COLO668 (cell line): ENCODE measurements at regions not wholly inside any gene's neighbourhood (a gene's known extent, or its start where the extent isn't known, plus 50 kb on each side); places are given as distances from the start of the nearest gene placed in this dataset.

Experiments used
- DNase-seq: peaks from one replicate; lab custom pipeline; 2025; ENCODE audit not compliant: unreplicated experiment; lab: John Stamatoyannopoulos, UW

DNA sequence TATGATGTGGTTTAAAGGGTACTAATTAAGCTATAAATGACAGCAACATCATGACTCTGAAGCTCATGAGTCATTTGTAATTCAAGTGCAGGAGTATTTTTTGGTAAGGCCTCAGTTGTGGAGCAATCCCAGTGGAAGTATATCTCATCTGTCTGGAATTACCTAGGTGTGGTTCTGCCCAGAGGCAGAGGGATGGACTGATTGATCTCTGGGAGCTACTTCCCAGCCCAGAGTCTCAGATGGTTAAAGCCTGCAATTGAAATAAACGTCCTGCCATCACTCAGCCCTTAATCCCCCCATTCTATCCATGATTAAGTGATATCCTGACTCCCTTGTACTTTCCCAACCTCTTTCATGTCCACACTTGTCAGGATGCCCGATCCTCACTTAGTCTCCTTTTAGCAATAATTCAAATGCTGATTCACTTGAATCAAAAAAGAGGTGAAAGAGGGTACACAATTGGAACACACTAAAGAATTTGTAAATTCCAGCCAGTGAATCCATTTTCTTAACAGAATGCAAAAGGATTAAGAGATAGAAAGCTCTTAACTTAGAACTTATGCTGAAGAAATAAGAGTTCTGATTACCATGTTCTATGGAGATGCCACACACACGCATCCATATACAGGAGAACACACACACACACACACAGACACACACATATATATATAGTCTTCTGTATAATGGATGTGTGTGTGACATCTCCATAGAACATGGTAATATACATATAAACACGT lies 664.4 kb downstream of the NYAP2 start:
- no peak for DNase-seq

DNA sequence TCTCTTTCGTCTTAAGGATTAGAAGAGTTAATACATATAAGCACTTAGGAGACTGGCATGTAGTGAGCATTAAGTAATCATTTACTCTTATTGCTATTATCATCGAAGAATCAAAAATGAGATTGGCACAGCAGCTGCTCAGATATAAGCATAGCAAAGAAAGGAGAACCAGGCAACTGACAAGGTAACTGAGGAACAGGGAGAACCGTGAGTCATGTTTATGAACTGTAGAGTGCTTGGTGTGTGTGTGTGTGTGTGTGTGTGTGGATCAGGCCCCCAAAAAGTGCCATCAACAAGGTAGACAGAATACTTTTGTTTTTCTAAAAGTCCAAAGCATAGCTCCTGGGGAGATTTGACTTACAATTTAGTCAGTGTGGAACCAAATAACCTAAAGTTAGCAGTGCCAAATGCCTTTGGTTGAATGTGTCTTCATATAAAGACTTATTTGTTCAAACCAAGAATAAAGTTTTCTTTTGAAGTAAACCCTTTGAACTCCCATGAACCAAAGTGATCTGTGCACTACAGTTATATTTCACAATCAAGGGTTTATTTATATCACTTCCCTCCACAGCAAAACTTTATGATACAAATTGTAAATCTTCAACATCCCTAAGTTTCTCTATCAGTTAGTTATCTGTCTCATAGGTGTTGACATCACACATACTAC lies 660.6 kb downstream of the NYAP2 start:
- DNase-seq, result no peak

DNA sequence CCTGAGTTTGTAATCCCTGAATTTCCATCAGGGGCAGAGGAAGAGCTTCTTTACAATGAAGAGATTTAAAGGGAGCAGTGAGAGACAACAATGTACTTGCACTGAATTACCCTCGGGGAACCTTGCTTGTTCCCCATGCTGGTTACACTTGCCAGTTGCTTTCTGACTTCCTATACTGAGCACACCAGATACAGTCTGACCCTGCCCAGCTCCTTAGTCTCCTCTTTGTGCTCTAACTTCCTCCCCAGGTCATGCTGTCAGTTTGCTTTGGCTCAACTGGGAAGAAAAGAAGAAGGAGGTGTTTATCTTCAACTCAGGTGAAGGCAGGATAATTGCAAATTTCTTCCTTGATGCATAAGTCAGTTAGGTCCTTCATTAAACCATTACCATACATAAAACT lies 658.4 kb downstream of the NYAP2 start:
- DNase-seq, result no peak

DNA sequence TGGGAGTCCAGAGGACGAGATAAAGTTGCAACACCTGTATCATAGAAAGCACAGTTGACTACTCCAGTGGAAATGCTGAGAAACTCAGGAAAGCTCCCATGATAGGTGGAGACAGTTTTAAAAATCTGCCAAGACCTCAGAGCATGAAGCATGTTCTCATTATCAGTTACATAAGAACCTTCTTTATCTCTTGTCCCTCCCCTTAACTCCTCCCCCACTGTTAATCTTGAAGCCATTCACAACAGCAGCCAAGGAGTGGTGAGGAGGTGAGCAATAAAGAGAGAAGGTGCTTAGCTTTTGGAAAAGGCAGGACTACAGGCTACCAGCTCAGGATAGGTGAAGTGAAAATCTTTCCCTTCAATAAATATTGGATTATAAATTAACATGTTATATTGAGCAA lies 657.9 kb downstream of the NYAP2 start:
- no peak for DNase-seq

DNA sequence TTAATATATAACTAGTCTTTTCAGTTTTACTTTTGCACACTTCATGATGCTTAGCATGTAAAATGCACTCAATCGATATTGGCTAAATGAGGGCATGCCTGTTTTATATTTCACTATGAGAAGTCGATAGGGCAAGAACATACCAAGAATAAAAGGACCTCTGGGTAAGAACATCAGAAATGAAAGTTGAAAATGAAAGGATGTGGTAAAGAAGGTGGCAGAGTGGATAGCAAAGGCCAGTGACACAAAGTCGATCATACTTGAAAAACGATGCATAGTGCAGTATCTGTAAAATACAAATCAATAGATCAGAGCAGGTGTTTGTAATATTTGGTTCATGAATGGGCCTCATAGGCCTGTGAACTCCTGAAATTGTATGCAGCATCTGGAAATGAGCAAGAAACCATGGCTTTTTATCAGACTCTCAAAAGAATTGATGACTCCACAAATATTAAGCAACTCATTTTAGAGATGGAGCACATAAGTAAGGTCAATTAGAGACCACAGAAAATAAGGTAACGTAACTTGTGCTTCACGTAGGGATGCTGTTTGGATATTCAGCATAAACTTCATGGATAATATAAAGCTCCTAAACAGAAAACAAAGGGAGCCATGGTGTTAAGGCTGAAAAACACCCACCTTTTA lies 653.4 kb downstream of the NYAP2 start:
- DNase-seq, result no peak

DNA sequence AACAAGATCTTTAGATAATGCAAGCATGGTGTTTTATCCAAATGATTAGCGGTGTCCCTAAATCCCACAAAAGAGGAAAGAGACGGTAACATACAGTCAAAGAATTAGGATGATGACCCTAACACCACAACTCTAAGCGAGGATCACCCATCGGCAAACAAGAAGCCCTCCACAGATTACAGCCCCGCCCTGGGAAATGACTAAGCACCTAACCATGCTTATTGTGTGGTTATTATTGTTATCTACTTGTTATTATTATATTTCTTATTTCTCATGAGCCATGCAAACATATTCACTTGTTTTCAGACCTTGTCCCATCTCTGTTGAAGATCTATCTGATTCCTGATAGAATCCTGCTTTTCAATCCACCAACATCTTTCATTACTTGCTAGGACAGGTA lies 651.3 kb downstream of the NYAP2 start:
- no peak for DNase-seq

DNA sequence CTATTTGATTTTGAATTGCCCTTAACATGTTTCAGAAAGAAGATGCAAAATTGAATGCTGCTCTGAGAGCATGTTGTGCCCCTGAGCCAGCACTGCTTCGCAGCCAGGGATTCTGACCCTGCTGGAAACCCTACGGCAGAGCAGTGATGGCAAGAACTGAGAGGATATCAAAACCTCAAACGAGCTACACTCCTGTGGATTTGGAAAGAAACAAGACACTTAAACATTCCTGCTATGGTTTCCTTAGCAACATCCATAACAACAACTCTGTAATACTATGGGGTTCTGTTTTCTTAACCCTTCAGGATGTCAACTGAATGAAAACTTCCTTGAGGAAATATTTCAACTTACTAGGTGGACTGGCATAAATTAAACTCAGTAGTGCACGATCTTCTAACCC lies 649.1 kb downstream of the NYAP2 start:
- no peak for DNase-seq

DNA sequence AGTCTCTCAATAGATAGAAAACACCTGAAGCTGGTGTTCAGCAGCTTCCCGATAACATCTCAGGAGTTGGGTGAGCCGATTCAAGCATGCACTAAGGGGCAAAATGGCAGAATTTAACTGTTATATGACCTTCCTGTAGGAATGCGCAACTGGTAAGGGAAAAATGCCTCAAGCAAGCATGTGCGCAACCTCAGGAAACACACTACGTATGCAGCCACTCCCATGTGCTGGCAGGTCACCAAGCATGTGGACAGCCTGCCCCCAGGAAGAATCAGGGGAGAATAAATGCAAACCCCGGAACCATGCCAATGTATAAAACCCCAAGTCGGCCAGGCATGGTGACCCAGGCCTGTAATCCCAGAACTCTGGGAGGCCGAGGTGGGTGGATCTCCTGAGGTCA lies 645.6 kb downstream of the NYAP2 start:
- no peak for DNase-seq

DNA sequence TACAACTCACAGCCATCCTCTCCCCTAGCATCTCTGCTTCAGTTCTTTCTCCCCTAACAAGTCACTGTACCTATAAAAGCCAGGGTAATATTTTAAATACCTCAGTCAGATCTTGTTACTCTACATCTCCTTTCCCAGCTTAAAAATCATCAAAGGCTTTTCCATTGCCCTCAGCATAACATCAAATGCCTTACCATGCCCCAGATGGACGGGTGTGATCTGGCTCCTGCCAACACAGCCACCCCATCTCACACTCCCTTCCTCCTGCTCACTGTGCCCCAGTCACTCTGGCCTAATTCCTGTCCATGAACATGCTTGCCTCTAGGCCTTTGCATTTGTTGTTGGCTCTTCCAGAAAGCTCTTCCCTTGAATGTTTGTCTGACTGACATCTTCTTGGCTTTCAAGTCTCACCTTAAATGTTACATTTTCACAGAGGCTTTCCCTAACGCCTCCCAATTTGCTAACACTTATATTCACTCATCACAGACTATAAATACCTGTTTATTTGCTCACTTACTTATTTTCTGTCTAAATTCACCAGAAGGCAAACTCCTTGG lies 640.9 kb downstream of the NYAP2 start:
- DNase-seq, result no peak

DNA sequence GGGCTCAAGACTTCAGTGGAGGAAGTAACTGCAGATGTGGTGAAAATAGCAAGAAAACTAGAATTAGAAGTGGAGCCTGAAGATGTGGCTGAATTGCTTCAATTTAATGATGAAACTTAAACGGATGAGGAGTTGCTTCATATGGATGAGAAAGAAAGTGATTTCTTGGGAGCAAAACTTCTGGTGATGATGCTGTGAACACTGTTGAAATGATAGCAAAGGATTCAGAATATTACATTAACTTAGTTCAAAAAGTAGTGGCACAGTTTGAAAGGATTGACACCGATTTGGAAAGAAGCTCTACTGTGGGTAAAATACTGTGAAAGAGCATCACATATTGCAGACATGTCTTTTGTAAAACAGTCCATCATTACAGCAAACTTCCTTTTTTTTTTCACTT lies 638.0 kb downstream of the NYAP2 start:
- DNase-seq, result no peak

DNA sequence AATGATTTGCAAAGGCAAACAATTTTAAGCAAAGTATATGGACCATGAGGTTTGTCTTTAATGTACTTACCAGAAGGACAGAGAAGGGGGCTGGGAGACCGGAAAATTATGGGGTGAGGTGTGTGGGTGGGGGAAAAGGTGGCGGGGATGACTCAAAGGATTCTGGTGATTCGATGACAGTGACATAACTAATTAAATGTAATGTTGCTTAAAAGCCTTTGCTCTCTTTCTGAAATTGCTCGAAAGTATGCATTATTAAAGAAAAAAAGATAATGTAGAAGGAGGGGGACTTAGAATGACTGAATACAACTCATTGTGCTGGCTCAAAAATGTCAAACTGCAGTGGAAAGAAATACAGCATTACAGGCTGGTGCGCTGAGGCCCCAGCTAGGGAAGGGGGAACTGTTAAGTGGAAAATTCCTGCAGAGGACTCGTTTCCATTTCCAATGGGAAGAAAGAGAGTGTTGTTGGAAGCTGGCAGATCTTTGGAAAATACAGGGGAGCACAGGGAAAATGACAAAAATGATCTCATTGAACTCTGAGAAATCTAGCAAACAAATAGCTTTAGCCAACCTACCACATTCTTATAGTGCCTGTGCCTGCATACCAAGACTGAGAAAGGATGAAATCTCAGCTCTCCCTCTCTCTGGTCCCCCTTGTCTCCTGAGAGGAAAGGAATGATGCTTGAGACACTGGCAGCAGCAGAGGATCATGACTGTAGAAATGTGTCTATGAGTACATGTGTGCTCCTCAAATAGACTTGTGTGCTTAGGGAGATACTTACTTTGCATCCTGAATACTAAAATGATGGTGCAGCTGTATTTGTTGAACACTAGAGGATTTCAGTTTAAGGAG lies 632.4 kb downstream of the NYAP2 start:
- peak; percentile 26 for DNase-seq

DNA sequence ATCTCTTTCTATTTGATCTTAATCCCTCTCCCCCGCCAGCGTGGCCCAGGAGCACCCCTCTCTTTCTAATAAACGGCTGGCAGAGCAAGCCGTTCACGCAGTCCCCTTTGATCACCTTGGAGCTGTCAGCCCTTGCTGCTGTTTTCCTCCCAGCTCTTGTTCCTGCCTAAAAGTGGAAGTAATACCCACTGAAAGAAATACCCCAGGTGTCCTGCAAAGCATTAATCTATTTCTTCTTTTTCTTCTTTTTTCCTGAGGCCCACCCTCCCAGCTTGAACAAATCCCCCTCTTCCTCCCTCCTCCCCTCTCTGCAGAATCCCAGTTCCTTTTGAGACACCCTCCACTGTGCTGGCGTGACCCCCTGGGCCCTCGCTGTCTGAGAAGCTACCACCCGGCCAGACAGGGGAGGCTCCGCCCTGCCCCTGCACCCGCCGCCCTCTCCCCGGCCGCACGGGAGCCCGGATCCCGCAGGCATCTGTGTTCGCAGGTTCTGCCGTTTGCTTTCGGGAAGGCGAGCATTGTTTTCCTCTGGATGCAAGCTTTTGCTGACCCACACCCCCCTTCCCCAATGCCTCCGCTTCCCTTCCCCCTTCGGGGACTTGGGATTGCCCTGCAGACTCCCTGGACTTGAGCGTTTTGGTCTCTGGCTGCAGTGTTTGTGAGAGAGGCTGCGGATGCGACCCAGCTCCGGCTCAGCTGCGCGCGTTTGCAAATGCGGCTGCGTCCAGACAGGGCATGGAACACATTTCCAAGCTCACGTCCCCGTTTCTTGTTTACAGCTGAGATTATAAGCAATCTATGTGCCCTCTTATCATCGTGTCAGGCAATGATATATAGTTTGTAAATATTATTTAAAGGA lies 631.5 kb downstream of the NYAP2 start:
- peak; percentile 78 for DNase-seq

DNA sequence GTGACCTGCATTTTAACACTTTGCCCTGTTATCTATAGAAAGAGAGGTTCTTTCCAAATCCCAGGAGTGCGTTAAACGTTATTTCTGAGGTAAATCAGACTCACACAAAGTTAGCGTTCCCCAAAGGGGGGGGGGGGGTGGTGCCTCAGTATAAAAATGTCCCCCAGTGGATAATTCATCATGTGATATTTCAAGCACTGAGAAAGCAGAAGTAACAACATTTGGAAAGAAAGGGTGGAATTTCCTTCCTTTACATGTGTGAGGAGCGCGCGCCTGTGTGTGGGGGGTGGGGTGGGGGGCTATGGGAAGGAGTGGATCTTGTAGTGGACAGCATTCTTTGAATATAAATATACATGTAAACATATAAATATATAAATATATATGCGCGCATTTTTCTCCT lies 630.9 kb downstream of the NYAP2 start:
- no peak for DNase-seq

DNA sequence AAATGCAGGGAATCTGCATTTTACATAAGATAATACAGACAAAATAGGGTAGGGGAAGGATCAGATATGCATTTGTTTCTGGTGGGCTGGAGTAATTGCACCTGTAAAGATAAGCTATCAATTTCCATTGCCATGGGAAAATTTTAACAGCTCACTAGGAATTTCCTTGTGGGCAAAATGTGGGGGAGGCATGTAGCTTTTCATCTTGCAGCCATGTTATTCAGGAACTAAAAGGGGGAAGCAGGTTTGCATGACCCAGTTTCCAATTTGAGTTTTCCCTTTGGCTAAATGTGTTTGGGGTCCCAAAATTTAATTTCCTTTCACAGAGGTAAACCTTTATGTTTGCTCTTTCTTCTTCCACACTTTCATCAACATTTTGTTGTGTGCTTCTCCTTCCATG lies 624.4 kb downstream of the NYAP2 start:
- no peak for DNase-seq

DNA sequence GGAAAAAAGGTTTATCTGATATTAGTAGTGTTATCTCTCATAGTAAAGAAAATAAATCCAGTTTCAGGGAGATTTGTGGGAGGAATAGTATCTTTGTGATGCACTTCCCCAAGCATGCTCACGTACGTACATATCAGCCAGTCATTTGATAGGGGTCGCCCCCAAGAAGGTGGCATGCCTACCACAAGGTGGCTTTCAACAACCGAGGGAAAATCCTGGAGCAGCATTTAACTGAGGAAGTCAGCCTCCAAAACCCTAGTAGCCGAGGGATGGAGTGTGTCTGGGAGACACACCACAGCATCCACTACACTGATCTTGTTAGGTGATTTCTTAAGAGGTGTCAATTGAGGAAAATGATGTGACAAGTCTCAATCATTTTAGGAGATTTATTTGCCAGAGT lies 623.9 kb downstream of the NYAP2 start:
- DNase-seq, result no peak

DNA sequence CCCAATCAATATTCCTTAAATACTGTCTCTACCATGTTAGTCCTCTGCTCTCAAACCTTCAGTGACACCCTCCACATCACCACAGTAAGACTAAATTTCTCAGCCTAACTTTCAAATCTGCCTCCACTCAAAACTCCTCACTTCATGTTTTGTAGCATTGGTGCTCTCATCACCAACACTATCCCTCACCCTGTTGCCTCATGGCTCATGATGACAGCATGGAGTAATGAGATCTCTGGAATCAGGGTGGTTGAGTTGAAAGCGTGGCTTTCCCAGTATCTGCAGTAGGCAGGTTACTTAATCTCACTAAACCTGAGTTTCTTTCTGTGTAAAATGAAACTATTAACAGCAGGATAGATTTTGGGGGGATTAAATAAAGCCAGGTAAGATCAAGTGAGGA lies 621.4 kb downstream of the NYAP2 start:
- DNase-seq, result no peak

DNA sequence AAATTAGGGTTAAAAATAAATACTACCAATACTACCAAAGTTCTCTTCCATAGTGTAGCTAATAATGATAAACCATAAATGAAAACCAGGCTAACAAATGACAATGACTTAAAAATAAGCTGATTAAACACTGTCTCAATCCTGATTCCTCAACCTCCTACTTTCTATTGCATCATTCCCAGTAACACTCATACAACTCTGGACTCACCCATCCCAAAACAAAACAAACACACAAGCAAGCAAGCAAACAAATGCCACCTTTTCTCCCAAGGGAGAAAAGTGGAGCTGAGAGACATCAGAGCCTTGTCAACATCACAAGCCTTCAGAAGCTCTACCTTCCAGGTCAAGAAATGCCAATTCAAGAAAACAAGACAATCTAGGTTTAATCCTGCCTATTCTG lies 620.7 kb downstream of the NYAP2 start:
- DNase-seq, result no peak

DNA sequence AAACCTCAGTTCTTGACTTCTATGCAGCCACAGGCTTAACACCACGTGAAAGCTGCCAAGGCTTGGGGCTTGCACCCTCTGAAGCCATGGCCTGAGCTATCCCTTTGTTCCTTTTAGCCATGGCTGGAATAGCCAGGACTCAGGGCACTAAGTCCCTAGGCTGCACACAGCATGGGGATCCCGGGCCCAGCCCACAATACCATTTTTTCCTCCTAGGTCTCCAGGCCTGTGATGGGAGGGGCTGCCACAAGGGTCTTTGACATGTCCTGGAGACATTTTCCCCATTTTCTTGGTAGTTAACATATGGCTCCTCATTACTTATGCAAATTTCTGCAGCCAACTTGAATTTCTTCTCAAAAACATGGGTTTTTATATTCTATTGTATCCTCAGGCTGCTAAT lies 619.1 kb downstream of the NYAP2 start:
- DNase-seq, result no peak

DNA sequence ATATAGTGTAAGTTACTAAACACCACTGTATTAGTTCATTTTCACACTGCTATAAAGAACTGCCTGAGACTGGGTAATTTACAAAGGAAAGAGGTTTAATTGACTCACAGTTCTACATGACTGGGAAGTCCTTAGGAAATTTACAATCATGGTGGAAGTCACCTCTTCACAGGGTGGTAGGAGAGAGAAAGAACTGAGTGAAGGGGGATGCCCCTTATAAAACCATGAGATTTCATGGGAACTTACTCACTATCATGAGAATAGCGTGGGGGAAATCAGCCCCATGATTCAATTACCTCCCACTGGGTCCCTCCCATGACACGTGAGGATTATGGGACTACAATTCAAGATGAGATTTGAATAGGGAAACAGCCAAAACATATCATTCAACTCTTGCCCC lies 618.0 kb downstream of the NYAP2 start:
- no peak for DNase-seq

DNA sequence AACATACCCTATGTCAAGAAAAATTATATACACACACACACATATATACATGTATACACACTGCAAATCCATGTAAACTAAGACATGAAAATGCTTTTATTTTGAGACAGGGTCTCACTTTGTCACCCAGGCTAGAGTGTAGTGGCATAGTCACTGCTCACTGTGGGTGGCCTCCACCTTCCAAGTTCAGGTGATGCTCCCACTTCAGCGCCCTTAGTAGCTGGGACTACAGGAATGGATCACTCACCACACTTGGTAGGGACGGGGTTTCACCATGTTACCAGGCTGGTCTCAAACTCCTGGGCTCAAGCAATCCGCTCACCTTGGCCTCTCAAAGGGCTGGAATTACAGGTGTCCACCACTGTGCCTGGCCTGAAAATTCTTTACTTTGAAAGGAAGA lies 617.6 kb downstream of the NYAP2 start:
- DNase-seq, result no peak
